RPMI7951 (cell line): ENCODE measurements at regions not wholly inside any gene's neighbourhood (a gene's known extent, or its start where the extent isn't known, plus 50 kb on each side); places are given as distances from the start of the nearest gene placed in this dataset.
"Not testable (repeated sequence)": the region's sequence is repeated elsewhere in the genome, so short reads cannot be mapped to it uniquely, and the experiment has no call there.

Experiments used
- DNase-seq: peaks from one replicate; pipeline ENCODE4 v3.0.0-alpha.2; 2012; ENCODE audit warnings: low read depth

DNA sequence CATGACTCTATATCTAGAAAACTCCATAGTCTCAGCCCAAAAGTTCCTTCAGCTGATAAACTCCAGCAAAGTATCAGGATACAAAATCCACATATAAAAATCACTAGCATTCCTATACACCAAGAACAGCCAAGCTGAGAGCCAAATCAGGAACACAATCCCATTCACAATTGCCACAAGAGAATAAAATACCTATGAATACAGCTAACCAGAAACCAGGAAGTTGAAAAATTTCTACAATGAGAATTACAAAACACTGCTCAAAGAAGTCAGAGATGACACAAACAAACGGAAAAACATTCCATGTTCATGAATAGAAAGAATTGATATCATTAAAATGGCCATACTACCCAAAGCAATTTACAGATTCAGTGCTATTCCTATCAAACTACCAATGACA lies 61.0 kb upstream of the PKN2 start:
- not testable (repeated sequence) for DNase-seq
